ENCODE measurements at regions not wholly inside any gene's neighbourhood (a gene's known extent, or its start where the extent isn't known, plus 50 kb on each side); places are given as distances from the start of the nearest gene placed in this dataset.

DNA sequence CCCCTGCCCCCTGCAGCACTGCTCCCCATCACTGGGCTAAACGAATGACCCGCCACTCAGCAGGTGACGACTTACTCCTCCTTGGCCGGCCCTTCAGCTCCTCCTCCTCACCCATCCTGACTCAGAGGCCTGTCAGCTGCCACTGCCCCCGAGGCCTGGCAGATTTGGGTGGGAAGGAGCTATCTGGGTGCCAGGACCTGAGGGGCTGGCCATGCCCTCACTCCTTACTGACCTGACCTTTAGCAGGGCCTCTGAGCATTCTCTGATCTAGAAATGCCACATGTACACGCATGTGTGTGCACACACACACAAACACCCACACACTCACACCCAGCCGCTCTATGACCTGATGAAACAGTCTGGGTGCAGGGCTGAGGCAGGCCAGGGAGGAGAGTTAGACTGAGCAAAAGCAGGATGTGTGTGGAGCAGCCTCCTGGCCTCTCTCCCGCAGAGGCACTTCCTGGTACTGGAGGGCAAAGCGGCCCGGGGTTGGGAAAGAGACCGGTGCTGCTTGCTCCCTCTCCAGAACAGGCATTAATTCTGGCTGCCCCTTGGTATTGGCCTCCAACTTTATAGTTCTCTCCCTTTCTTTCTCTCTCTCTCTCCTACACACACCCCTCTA lies 68.0 kb downstream of the ZFP36L2 start:
- Histone ChIP-seq H3K27ac (ENCODE audit: low read depth, low read length, poor library complexity, severe bottlenecking) (no peak overlapping the region), H3K36me3 (ENCODE audit: insufficient read depth, low read length, poor library complexity, severe bottlenecking) (no peaks in the 10 kb centered on the region), H3K27me3 (replicated peaks; ENCODE audit: insufficient read depth, low read depth, low read length, poor library complexity) (no peaks in the 10 kb centered on the region), H3K4me3 (ENCODE audit: low read depth, low read length, poor library complexity, severe bottlenecking) (no peak overlapping the region), H3K9me3 (ENCODE audit: low read depth, low read length, poor library complexity, severe bottlenecking) (no peaks in the 10 kb centered on the region), H3K4me1 (ENCODE audit: insufficient read depth, low read length, poor library complexity, severe bottlenecking) (no peaks in the 10 kb centered on the region)
- CTCF ChIA-PET, result interaction anchor here (0.7 kb wide), 1 partner anchor 1167 kb away, joined by 10 read pairs; no protein-coding TSS in a partner anchor
- DNase-seq (ENCODE audit: low spot score), result no peak
- intact Hi-C loops (cut with micrococcal nuclease; ENCODE audit: unreplicated experiment), result no loop called here
- BruUV-seq (replicated peaks), result no TSS peak
- TF ChIP-seq EZH2 (IDR thresholded peaks at IDR 0.05; ENCODE audit: borderline replicate concordance, low read depth, low read length, poor library complexity, severe bottlenecking), result no peak
- TF ChIP-seq, protein P1, sequence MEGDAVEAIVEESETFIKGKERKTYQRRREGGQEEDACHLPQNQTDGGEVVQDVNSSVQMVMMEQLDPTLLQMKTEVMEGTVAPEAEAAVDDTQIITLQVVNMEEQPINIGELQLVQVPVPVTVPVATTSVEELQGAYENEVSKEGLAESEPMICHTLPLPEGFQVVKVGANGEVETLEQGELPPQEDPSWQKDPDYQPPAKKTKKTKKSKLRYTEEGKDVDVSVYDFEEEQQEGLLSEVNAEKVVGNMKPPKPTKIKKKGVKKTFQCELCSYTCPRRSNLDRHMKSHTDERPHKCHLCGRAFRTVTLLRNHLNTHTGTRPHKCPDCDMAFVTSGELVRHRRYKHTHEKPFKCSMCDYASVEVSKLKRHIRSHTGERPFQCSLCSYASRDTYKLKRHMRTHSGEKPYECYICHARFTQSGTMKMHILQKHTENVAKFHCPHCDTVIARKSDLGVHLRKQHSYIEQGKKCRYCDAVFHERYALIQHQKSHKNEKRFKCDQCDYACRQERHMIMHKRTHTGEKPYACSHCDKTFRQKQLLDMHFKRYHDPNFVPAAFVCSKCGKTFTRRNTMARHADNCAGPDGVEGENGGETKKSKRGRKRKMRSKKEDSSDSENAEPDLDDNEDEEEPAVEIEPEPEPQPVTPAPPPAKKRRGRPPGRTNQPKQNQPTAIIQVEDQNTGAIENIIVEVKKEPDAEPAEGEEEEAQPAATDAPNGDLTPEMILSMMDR (conservative IDR thresholded peaks at IDR 0.05; ENCODE audit: low read depth, low read length), result no peak
- POLR2A ChIA-PET (ENCODE audit: low non-redundant PET), result no interaction called here

DNA sequence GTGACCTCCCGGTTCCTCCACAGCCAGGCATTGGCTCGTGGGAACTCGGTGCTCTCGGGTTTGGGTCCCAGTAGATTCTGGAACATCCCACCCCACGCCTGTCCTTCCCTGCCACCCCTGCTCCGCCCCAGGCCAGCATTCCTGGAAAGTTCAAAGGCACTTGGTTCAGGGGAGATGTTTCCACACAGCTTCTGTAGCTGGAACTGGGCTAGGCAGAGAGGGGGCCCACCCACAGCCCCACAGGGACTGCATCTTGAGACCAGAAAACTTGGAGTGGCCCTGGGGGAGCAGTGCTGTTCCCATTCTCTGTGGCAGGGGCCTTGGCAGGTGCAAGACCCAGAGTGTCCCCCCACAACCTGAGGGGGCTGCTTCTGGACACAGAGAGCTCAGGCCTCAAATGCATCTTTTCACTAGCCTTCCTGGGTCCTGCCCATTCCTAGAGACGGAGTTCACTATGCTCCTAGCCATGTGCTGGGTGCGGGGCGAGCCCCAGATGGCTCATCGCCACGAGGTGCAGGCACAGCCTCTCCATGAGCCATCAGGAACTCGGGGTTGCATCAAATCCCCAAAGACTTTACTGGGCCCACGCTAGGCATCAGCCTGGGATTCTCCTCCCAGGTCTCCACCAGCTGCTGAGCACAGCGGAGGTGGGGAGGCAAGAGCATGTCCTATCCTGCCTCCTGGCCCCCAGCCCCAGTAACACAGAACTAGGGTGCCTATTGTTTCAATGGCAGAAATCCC lies 68.7 kb downstream of the ZFP36L2 start:
- BruUV-seq (replicated peaks), result no TSS peak

DNA sequence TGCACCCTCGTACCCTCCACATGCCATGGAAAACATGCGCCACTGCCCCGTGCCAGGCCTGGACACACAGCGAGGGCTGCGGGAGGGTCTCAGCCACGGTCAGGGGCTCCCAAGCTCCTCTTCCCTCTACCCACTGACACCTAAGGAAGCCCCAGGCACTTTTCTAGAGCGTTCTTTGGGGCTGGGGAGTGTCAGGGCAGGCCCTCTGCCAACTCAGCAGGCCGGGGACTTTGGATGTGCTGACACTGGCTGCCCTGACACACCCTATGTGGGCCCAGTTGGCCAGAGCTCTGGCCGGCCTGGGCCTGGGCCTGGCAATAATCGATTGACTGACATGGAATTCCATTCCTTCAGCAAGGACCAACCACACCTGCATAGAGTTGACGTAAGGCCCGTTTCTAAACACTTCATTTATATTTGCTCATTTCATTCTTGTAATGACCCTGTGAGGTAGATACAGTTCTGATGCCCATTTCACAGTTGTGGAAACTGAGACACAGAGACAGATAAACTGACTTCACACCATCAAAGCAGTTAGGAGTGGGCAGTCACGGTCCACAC lies 70.5 kb downstream of the ZFP36L2 start:
- ChIA-PET POLR2A (ENCODE audit: low non-redundant PET) (no interaction called here), CTCF (no interaction called here)
- BruUV-seq (replicated peaks), result no TSS peak
- Histone ChIP-seq H3K36me3 (ENCODE audit: insufficient read depth, low read length, poor library complexity, severe bottlenecking) (no peaks in the 10 kb centered on the region), H3K4me1 (ENCODE audit: insufficient read depth, low read length, poor library complexity, severe bottlenecking) (no peaks in the 10 kb centered on the region), H3K9me3 (ENCODE audit: low read depth, low read length, poor library complexity, severe bottlenecking) (no peaks in the 10 kb centered on the region), H3K4me3 (ENCODE audit: low read depth, low read length, poor library complexity, severe bottlenecking) (no peak overlapping the region), H3K27me3 (replicated peaks; ENCODE audit: insufficient read depth, low read depth, low read length, poor library complexity) (no peaks in the 10 kb centered on the region), H3K27ac (ENCODE audit: low read depth, low read length, poor library complexity, severe bottlenecking) (no peak overlapping the region)
- TF ChIP-seq, protein P1 (conservative IDR thresholded peaks at IDR 0.05; ENCODE audit: low read depth, low read length), result no peak
- no peak for TF ChIP-seq EZH2 (IDR thresholded peaks at IDR 0.05; ENCODE audit: borderline replicate concordance, low read depth, low read length, poor library complexity, severe bottlenecking)
- DNase-seq (ENCODE audit: low spot score), result no peak
- intact Hi-C loops (cut with micrococcal nuclease; ENCODE audit: unreplicated experiment), result no loop called here

More for the DNA sequence above, 68.7 kb downstream of the ZFP36L2 start:
- H3K4me3 ChIP-seq (ENCODE audit: low read depth, low read length, poor library complexity, severe bottlenecking), result no peak overlapping the region
- DNase-seq (ENCODE audit: low spot score), result no peak
- H3K4me1 ChIP-seq (ENCODE audit: insufficient read depth, low read length, poor library complexity, severe bottlenecking), result no peaks in the 10 kb centered on the region
- TF ChIP-seq, protein P1 (conservative IDR thresholded peaks at IDR 0.05; ENCODE audit: low read depth, low read length), result no peak
- TF ChIP-seq EZH2 (IDR thresholded peaks at IDR 0.05; ENCODE audit: borderline replicate concordance, low read depth, low read length, poor library complexity, severe bottlenecking), result no peak
- H3K27me3 ChIP-seq (replicated peaks; ENCODE audit: insufficient read depth, low read depth, low read length, poor library complexity), result no peaks in the 10 kb centered on the region
- ChIA-PET POLR2A (ENCODE audit: low non-redundant PET) (no interaction called here), CTCF (interaction anchor here (0.7 kb wide), 1 partner anchor 1166 kb away, joined by 10 read pairs; no protein-coding TSS in a partner anchor)
- no peaks in the 10 kb centered on the region for H3K36me3 ChIP-seq (ENCODE audit: insufficient read depth, low read length, poor library complexity, severe bottlenecking)
- no peaks in the 10 kb centered on the region for H3K9me3 ChIP-seq (ENCODE audit: low read depth, low read length, poor library complexity, severe bottlenecking)
- intact Hi-C loops (cut with micrococcal nuclease; ENCODE audit: unreplicated experiment), result no loop called here
- no peak overlapping the region for H3K27ac ChIP-seq (ENCODE audit: low read depth, low read length, poor library complexity, severe bottlenecking)
